K562 (cell line): ENCODE measurements at regions not wholly inside any gene's neighbourhood (a gene's known extent, or its start where the extent isn't known, plus 50 kb on each side); places are given as distances from the start of the nearest gene placed in this dataset.

Source experiments
- CREB3 ChIP-seq: fragments of 450-650 bp; conservative IDR thresholded peaks from 2 replicates; pipeline ENCODE4 v1.6.1; 2016; ENCODE audit warnings: missing genetic modification characterization, low read depth, mild to moderate bottlenecking, missing compliant biosample characterization, moderate library complexity
- HMBOX1 ChIP-seq: sonication (generic); IDR thresholded peaks from 2 replicates; pipeline ENCODE4 v1.6.1; 2016
- MXD1 ChIP-seq: fragments of 250-450 bp; sonication (Bioruptor Pico); IDR thresholded peaks from 2 replicates; pipeline ENCODE4 v1.8.0; 2021; ENCODE audit warnings: borderline replicate concordance, mild to moderate bottlenecking, moderate library complexity; ENCODE audit not compliant: poor library complexity, severe bottlenecking
- POLR2AphosphoS5 ChIP-seq: IDR thresholded peaks from 2 replicates; pipeline ENCODE4 v1.6.1; 2011; ENCODE audit warnings: mild to moderate bottlenecking, low read depth, low read length, moderate library complexity; ENCODE audit not compliant: control insufficient read depth, insufficient read depth
- REST ChIP-seq, 2 experiments: fragments of 450-650 bp; formaldehyde crosslinking in 1 of 2; IDR thresholded peaks; 2 replicates each; pipeline versions ENCODE4 v1.4.0 to v1.6.1; 2014 to 2020; ENCODE audit warnings: mild to moderate bottlenecking in 2 of 2, borderline replicate concordance in 1 of 2, low read depth in 1 of 2
- SRF ChIP-seq, 2 experiments: fragments of 250-450, 450-650 bp in 1 of 2; sonication (Bioruptor Pico) in 1 of 2; sonication (generic) in 1 of 2; formaldehyde crosslinking; IDR thresholded peaks; 2 replicates each; pipeline versions ENCODE4 v1.5.0 to v1.5.1; 2020 to 2022; ENCODE audit warnings: mild to moderate bottlenecking in 1 of 2, missing genetic modification reagents in 1 of 2
- TCF7L2 ChIP-seq: fragments of 150-350 bp; IDR thresholded peaks from 2 replicates; pipeline ENCODE4 v1.6.1; 2016; ENCODE audit warnings: low read depth, mild to moderate bottlenecking, low read length, moderate library complexity

GRCh38 chr20:11492846-11493245 is 424.8 kb upstream of the BTBD3 start:
- TF ChIP-seq TCF7L2 (no peak), MXD1 (CRISPR knock-in tag) (no peak), HMBOX1 (no peak), REST (IDR thresholded peaks at IDR 0.05; ENCODE audit: borderline replicate concordance) (no peak), REST (CRISPR knock-in tag; IDR thresholded peaks at IDR 0.05; ENCODE audit: low read depth) (no peak), CREB3 (tag) (no peak), POLR2AphosphoS5 (no peak), SRF (CRISPR knock-in tag; IDR thresholded peaks at IDR 0.05) (no peak)
